ENCODE measurements at regions not wholly inside any gene's neighbourhood (a gene's known extent, or its start where the extent isn't known, plus 50 kb on each side); places are given as distances from the start of the nearest gene placed in this dataset.
"Not testable (repeated sequence)": the region's sequence is repeated elsewhere in the genome, so short reads cannot be mapped to it uniquely, and the experiment has no call there.

DNA sequence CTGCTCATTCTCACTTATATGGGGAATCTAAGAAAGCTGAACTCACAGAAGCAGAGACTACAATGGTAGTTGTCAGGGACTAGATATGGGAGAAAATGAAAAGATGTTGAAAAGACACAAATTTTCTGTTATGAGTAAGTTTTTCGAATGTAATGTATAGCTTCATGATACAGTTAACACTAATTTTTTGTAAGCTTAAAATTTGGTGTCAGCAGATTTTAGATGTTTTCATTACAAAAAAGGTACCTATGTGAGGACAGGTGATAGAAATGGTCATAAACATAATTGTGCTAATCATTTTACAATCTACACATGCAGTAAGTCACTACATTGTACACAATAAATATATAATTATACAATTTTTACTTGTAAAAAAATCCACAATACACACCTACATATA lies 286.6 kb downstream of the ZNF33B start:
- TF ChIP-seq GABPA (IDR thresholded peaks at IDR 0.05; ENCODE audit: low read depth) (no peak), POLR2AphosphoS5 (IDR thresholded peaks at IDR 0.05; ENCODE audit: low read depth) (no peak), SPI1 (IDR thresholded peaks at IDR 0.05; ENCODE audit: borderline replicate concordance, low read depth) (no peak)
- TF ChIP-seq, protein P1, sequence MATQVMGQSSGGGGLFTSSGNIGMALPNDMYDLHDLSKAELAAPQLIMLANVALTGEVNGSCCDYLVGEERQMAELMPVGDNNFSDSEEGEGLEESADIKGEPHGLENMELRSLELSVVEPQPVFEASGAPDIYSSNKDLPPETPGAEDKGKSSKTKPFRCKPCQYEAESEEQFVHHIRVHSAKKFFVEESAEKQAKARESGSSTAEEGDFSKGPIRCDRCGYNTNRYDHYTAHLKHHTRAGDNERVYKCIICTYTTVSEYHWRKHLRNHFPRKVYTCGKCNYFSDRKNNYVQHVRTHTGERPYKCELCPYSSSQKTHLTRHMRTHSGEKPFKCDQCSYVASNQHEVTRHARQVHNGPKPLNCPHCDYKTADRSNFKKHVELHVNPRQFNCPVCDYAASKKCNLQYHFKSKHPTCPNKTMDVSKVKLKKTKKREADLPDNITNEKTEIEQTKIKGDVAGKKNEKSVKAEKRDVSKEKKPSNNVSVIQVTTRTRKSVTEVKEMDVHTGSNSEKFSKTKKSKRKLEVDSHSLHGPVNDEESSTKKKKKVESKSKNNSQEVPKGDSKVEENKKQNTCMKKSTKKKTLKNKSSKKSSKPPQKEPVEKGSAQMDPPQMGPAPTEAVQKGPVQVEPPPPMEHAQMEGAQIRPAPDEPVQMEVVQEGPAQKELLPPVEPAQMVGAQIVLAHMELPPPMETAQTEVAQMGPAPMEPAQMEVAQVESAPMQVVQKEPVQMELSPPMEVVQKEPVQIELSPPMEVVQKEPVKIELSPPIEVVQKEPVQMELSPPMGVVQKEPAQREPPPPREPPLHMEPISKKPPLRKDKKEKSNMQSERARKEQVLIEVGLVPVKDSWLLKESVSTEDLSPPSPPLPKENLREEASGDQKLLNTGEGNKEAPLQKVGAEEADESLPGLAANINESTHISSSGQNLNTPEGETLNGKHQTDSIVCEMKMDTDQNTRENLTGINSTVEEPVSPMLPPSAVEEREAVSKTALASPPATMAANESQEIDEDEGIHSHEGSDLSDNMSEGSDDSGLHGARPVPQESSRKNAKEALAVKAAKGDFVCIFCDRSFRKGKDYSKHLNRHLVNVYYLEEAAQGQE (IDR thresholded peaks at IDR 0.05; ENCODE audit: insufficient replicate concordance, low read depth), result no peak
- TF ChIP-seq, protein P2, sequence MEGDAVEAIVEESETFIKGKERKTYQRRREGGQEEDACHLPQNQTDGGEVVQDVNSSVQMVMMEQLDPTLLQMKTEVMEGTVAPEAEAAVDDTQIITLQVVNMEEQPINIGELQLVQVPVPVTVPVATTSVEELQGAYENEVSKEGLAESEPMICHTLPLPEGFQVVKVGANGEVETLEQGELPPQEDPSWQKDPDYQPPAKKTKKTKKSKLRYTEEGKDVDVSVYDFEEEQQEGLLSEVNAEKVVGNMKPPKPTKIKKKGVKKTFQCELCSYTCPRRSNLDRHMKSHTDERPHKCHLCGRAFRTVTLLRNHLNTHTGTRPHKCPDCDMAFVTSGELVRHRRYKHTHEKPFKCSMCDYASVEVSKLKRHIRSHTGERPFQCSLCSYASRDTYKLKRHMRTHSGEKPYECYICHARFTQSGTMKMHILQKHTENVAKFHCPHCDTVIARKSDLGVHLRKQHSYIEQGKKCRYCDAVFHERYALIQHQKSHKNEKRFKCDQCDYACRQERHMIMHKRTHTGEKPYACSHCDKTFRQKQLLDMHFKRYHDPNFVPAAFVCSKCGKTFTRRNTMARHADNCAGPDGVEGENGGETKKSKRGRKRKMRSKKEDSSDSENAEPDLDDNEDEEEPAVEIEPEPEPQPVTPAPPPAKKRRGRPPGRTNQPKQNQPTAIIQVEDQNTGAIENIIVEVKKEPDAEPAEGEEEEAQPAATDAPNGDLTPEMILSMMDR (IDR thresholded peaks at IDR 0.05; ENCODE audit: insufficient read depth, low read length), result no peak
- Histone ChIP-seq H3K27ac (replicated peaks) (no peak overlapping the region), H3K4me3 (replicated peaks; ENCODE audit: insufficient read depth, low read length) (no peak overlapping the region), H3K27me3 (ENCODE audit: insufficient read depth, poor library complexity, severe bottlenecking) (no peaks in the 10 kb centered on the region)
- DNase-seq (ENCODE audit: low read depth in 1 of 2, low spot score in 1 of 2), result no peak

DNA sequence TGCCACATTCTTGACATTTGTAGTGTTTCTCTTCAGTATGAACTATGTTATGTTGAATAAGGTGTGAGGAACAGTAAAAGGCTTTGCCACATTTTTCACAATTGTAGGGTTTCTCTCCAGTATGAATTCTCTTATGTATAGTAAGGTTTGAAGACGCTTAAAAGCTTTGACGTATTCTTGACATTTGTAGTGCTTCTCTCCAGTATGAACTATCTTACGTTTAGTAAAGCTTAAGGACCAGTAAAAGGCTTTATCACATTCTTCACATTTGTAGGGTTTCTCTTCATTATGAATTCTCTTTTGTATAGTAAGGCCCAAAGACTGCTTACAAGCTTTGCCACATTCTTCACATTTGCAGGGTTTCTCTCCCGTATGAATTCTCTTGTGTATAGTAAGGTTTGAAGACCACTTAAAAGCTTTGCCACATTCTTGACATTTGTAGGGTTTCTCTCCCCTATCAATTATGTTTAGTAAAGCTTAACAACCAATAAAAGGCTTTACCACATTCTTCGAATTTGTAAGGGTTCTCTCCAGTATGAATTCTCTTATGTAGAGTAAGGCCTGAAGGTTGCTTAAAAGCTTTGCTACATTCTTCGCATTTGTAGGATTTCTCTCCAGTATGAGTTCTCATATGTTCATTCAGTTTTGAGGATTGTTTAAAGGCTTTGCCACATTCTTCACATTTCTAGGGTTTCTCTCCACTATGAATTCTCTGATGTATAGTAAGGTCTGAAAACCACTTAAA lies 301.6 kb downstream of the ZNF33B start:
- DNase-seq (ENCODE audit: low read depth in 1 of 2, low spot score in 1 of 2); H3K27me3 ChIP-seq (ENCODE audit: insufficient read depth, poor library complexity, severe bottlenecking); H3K4me3 ChIP-seq (replicated peaks; ENCODE audit: insufficient read depth, low read length); H3K27ac ChIP-seq (replicated peaks): not testable (repeated sequence)

DNA sequence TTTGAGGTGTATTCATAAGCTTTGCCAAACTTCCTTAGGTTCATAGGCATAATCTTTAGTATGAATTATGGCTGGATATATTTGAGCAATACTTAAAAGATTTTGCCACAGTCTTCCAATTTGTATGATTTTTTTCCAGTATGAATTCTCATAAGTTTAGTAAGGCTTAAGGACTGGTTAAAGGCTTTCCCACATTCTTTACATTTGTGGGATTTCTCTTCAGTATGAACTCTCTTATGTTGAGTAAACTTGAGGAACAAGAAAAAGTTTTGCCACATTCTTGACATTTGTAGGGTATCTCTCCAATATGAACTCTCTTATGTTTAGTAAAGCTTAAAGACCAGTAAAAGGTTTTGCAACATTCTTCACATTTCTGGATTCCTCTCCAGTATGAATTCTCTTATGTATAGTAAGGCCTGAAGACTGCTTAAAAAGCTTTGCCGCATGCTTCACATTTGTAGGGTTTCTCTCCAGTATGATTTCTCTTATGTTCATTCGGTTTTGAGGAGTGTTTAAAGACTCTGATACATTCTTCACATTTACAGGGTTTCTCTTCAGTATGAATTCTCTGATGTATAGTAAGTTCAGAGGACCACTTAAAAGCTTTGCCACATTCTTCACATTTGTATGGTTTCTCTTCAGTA lies 302.6 kb downstream of the ZNF33B start:
- DNase-seq (ENCODE audit: low read depth in 1 of 2, low spot score in 1 of 2); H3K27me3 ChIP-seq (ENCODE audit: insufficient read depth, poor library complexity, severe bottlenecking); H3K27ac ChIP-seq (replicated peaks); H3K4me3 ChIP-seq (replicated peaks; ENCODE audit: insufficient read depth, low read length): not testable (repeated sequence)

DNA sequence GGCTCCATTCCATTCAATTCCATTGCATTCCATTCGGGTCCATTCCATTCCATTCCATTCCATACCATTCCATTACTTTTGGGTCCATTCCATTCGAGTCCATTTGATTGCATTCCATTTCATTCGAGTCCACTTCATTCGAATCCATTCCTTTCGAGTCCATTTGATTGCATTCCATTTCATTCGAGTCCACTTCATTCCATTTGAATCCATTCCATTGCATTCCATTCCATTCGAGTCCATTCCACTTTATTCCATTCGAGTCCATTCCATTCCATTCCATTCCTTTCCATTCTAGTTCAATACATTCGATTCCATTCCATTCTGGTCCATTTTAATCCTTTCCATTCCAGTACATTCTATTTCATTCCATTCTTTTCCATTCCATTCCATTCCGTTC lies 334.0 kb downstream of the ZNF33B start:
- no peaks in the 10 kb centered on the region for H3K27me3 ChIP-seq (ENCODE audit: insufficient read depth, poor library complexity, severe bottlenecking)
- no peak overlapping the region for H3K4me3 ChIP-seq (replicated peaks; ENCODE audit: insufficient read depth, low read length)
- H3K27ac ChIP-seq (replicated peaks), result no peak overlapping the region
- no peak for TF ChIP-seq SPI1 (IDR thresholded peaks at IDR 0.05; ENCODE audit: borderline replicate concordance, low read depth)
- no peak for TF ChIP-seq GABPA (IDR thresholded peaks at IDR 0.05; ENCODE audit: low read depth)
- no peak for TF ChIP-seq POLR2AphosphoS5 (IDR thresholded peaks at IDR 0.05; ENCODE audit: low read depth)
- TF ChIP-seq, protein P1 (IDR thresholded peaks at IDR 0.05; ENCODE audit: insufficient replicate concordance, low read depth), result no peak
- TF ChIP-seq, protein P2 (IDR thresholded peaks at IDR 0.05; ENCODE audit: insufficient read depth, low read length), result no peak
- DNase-seq (ENCODE audit: low read depth in 1 of 2, low spot score in 1 of 2), result no peak

DNA sequence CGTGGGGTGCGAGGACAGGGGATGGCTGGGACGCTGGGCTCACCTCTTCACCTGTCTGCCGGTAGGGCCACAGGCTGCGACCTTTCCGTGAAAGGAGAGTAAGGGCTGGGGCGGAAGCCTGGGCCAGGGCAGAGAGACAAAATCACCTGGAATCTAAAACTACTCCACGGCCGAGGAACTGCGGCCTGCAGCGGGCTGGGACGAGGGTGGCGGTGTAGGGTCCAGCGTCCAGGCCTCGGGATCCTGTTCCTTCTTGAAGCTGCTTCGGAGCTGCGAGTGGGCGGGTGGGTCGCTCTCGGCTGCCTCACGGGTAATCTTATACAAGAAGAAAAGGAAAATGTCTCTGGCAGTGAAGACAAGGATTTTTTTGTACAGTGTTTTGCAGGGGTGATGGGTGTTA lies 356.5 kb downstream of the ZNF33B start:
- not testable (repeated sequence) for H3K27ac ChIP-seq (replicated peaks); H3K4me3 ChIP-seq (replicated peaks; ENCODE audit: insufficient read depth, low read length); H3K27me3 ChIP-seq (ENCODE audit: insufficient read depth, poor library complexity, severe bottlenecking); DNase-seq (ENCODE audit: low read depth in 1 of 2, low spot score in 1 of 2)

DNA sequence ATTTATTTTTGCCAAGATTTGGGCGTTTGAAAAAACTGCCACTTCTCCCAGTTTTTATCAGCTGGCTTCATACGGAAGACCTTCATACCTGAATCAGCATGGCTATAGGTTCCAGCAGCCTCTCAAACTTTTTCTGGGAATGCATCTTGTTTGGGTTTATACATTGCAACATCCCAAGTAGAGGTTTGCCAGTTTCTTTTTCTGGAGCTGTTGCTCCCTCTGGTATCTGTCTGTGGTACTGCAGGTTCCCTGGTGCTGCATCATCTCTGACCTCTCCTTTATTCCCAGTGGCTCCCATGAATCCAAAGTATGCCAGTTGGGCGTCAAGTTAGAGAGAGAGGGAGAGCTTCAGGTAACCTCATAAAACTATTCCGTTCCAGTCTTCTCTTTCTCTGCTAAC lies 368.6 kb downstream of the ZNF33B start:
- not testable (repeated sequence) for H3K27me3 ChIP-seq (ENCODE audit: insufficient read depth, poor library complexity, severe bottlenecking); H3K4me3 ChIP-seq (replicated peaks; ENCODE audit: insufficient read depth, low read length); DNase-seq (ENCODE audit: low read depth in 1 of 2, low spot score in 1 of 2)

DNA sequence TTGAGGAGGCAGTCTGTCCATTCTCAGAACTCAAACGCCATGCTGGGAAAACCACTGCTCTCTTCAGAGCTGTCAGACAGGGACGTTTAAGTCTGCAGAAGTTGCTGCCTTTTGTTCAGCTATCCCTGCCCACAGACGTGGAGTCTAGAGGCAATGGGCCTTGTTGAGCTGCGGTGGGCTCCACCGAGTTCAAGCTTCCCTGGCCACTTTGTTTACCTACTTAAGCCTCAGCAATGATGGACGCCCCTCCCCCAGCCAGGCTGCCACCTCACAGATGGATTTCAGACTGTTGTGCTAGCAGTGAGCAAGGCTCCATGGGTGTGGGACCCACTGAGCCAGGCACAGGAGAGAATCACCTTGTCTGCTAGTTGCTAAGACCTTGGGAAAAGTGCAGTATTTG lies 375.1 kb downstream of the ZNF33B start:
- H3K4me3 ChIP-seq (replicated peaks; ENCODE audit: insufficient read depth, low read length); H3K27me3 ChIP-seq (ENCODE audit: insufficient read depth, poor library complexity, severe bottlenecking); H3K27ac ChIP-seq (replicated peaks); DNase-seq (ENCODE audit: low read depth in 1 of 2, low spot score in 1 of 2): not testable (repeated sequence)

More for the DNA sequence above, 368.6 kb downstream of the ZNF33B start:
- H3K27ac ChIP-seq (replicated peaks), result not testable (repeated sequence)

DNA sequence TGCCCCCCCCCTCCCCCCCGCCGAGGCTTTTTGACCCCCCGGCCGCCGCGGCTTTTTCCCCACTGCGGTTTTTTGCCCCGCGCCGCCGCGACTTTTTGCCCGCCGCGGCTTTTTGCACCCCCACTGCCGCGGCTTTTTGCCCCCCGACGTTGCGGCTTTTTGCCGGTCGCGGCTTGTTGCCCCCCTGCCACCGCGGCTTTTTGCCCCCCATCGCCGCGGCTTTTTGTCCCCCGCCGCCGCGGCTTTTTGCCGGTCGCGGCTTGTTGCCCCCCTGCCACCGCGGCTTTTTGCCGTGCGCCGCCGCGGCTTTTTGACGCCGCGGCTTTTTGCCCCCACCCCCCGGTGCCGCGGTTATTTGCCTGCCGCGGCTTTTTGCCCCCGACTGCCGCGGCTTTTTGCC lies 395.4 kb downstream of the ZNF33B start:
- not testable (repeated sequence) for H3K4me3 ChIP-seq (replicated peaks; ENCODE audit: insufficient read depth, low read length); H3K27me3 ChIP-seq (ENCODE audit: insufficient read depth, poor library complexity, severe bottlenecking); H3K27ac ChIP-seq (replicated peaks); DNase-seq (ENCODE audit: low read depth in 1 of 2, low spot score in 1 of 2)
